Esophagus muscularis mucosa (tissue), 4 donors: ENCODE measurements at regions not wholly inside any gene's neighbourhood (a gene's known extent, or its start where the extent isn't known, plus 50 kb on each side); places are given as distances from the start of the nearest gene placed in this dataset.
A peak's percentile ranks its signal among the peaks of the same experiment; 100 is the strongest.

Experiments used
- DNase-seq: peaks from one replicate; pipeline ENCODE4 v3.0.0-alpha.2; 2017; ENCODE audit errors: extremely low spot score
- H3K27ac ChIP-seq, 4 donors: fragments of 200-600 bp; sonication (generic); replicated peaks in 1 of 4; 1 replicate in 3 of 4; 2 replicates in 1 of 4; pipeline ENCODE4 v1.5.1; 2016 to 2019; ENCODE audit warnings: mild to moderate bottlenecking in 1 of 4
- H3K27me3 ChIP-seq, 4 donors: fragments of 200-600 bp; sonication (generic); one replicate each; pipeline versions ENCODE4 v1.5.1 to v1.6.0; 2016 to 2019
- H3K36me3 ChIP-seq, 4 donors: fragments of 200-600 bp; sonication (generic); one replicate each; pipeline ENCODE4 v1.5.1; 2016 to 2019
- H3K4me1 ChIP-seq, 4 donors: fragments of 200-600 bp; sonication (generic); one replicate each; pipeline ENCODE4 v1.5.1; 2016 to 2019
- H3K4me3 ChIP-seq, 4 donors: fragments of 200-600 bp; sonication (generic); 1 replicate in 2 of 4; 2 replicates in 2 of 4; pipeline ENCODE4 v1.5.1; 2016 to 2019; ENCODE audit warnings: mild to moderate bottlenecking in 4 of 4, moderate library complexity in 1 of 4
- H3K9me3 ChIP-seq, 4 donors: fragments of 200-600 bp; sonication (generic); 1 replicate in 3 of 4; 2 replicates in 1 of 4; pipeline ENCODE4 v1.5.1; 2016 to 2019
- EP300 ChIP-seq: sonication (generic); formaldehyde crosslinking; IDR thresholded peaks from one replicate; pipeline ENCODE4 v1.6.1; 2017; ENCODE audit warnings: antibody characterized with exemption
- POLR2A ChIP-seq: fragments of 450-650 bp; IDR thresholded peaks from one replicate; pipeline ENCODE4 v1.6.1; 2017; ENCODE audit warnings: antibody characterized with exemption, moderate library complexity, mild to moderate bottlenecking, low read depth
- POLR2AphosphoS5 ChIP-seq, 2 donors: sonication (generic); formaldehyde crosslinking; IDR thresholded peaks; one replicate each; pipeline ENCODE4 v1.6.1; 2017; ENCODE audit warnings: antibody characterized with exemption in 2 of 2
- WGBS: methylation state at CpG from one replicate; pipeline ENCODE4 v1.1.5; 2018; 5-methylcytosine and 5-hydroxymethylcytosine counted together
- intact Hi-C: fragments of 100-400 bp; cut with DNase I; formaldehyde crosslinking; loops from one replicate; pipeline ENCODE4 v1.15.1; 2023
- TF ChIP-seq, protein P1 (sequence below), 3 experiments: fragments of 200-600 bp in 2 of 3; fragments of 450-650 bp in 1 of 3; sonication (generic) in 2 of 3; IDR thresholded peaks; one replicate each; pipeline ENCODE4 v1.5.1; 2017 to 2019; ENCODE audit warnings: antibody characterized with exemption in 3 of 3, mild to moderate bottlenecking in 2 of 3, moderate library complexity in 1 of 3

DNA sequence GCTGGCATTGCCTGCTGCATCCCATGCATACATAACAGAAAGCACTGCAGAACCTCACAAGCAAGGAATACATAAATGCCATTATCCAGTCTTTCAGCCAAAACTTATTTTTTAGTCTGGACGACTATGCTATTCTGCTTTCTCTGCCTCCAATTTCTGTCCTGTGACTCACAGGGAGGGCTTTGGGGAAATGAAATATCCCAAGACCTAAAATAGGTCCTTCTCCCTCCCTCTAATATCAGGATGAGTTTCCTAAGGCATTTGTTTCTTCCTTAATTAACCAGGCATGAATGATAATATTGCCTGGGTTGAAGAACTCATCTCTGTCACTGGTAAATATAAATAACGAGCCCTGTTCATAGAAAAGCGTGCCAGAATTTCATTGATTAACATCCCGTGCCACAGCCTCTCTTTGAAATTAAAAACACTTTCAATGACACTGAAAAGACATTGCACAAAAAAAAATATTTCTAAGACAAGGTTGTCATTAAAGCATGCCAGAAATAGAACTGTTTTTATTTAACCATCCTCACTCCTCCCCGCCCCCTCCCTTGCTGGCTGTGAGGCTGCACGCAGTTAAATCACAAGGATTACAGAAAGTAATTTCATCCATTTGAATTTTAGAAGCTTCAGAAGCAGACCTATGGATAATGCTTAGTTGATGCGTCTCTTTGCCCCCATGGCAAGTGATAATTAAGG is 103.0 kb upstream of the ANKRD1 start:
- intact Hi-C loops = no loop called here
- DNase-seq = no peak
- H3K4me1 ChIP-seq = peaks cover 6 to 14% (median 11%) of the 10 kb centered on the region in 4 donors
- 73% methylated on average over 7 of the region's 7 CpGs for WGBS
- TF ChIP-seq, protein P1, sequence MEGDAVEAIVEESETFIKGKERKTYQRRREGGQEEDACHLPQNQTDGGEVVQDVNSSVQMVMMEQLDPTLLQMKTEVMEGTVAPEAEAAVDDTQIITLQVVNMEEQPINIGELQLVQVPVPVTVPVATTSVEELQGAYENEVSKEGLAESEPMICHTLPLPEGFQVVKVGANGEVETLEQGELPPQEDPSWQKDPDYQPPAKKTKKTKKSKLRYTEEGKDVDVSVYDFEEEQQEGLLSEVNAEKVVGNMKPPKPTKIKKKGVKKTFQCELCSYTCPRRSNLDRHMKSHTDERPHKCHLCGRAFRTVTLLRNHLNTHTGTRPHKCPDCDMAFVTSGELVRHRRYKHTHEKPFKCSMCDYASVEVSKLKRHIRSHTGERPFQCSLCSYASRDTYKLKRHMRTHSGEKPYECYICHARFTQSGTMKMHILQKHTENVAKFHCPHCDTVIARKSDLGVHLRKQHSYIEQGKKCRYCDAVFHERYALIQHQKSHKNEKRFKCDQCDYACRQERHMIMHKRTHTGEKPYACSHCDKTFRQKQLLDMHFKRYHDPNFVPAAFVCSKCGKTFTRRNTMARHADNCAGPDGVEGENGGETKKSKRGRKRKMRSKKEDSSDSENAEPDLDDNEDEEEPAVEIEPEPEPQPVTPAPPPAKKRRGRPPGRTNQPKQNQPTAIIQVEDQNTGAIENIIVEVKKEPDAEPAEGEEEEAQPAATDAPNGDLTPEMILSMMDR (IDR thresholded peaks at IDR 0.05) = no peak
- no peak for TF ChIP-seq POLR2A
- no peak for TF ChIP-seq EP300
- TF ChIP-seq POLR2AphosphoS5 (IDR thresholded peaks at IDR 0.05) = no peak
- no peak overlapping the region for H3K4me3 ChIP-seq
- no peaks in the 10 kb centered on the region for H3K36me3 ChIP-seq
- no peaks in the 10 kb centered on the region for H3K27me3 ChIP-seq
- H3K9me3 ChIP-seq = no peaks in the 10 kb centered on the region
- peak overlapping the region in 3 of 4 donors; percentile 6 to 24 (median 21) for H3K27ac ChIP-seq

DNA sequence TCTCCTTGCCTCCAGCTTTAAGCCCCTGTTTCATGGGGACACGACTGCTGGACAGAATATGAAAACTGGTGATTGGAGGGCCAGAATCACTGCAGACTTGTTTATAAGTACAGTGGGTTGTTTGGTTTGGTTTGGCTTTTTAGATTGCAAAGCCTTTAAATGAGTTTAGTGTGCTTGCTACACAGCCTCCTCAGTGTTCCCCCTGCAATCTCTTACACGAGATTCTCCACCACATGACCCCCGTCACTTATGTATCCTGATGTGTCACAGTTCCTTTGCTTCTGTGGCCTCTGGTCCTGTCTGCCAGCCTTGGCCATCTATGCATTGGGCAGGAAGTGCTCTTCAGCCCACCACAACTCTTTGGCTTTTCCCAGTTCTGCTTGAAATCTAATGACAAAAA is 103.7 kb upstream of the ANKRD1 start:
- intact Hi-C loops = no loop called here
- no peak for TF ChIP-seq POLR2AphosphoS5 (IDR thresholded peaks at IDR 0.05)
- no peak for TF ChIP-seq POLR2A
- TF ChIP-seq, protein P1 (IDR thresholded peaks at IDR 0.05) = no peak
- TF ChIP-seq EP300 = no peak
- Histone ChIP-seq H3K36me3 (no peaks in the 10 kb centered on the region), H3K27me3 (no peaks in the 10 kb centered on the region), H3K4me1 (peaks cover 6 to 14% (median 11%) of the 10 kb centered on the region in 4 donors), H3K27ac (no peak overlapping the region), H3K9me3 (no peaks in the 10 kb centered on the region), H3K4me3 (no peak overlapping the region)
- DNase-seq = no peak
- WGBS = 87% methylated on average over 3 of the region's 3 CpGs

DNA sequence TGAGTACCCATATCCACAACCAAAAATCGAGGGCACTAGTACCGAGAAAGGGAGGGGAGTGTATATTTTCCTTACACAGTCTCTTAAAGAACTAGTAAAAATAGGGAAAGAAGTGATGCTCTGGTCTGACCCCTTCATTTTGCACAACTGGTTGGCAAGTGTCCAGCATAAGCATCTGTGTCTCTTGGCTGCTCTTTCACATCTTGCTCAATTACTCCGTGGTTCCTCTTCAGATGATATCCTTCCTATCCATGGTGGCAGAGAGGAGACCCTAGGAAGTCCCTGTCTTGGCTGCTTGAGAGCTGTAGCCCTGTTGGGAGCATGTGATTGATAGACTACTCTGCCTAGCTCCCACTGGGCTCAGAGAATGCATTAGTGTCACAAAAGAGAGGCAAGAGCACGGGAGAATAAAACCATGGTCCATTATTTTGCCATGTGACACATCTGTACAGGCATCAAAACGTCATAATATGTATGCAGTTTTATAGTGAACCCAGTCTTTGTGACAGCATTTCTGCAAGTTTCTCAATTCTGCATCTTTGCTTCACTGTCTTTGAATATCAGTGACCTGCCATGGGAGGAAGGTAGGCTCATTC is 111.8 kb upstream of the ANKRD1 start:
- Histone ChIP-seq H3K27ac (no peak overlapping the region), H3K4me3 (no peak overlapping the region), H3K4me1 (peaks cover 10 to 21% (median 12%) of the 10 kb centered on the region in 4 donors), H3K36me3 (no peaks in the 10 kb centered on the region), H3K27me3 (no peaks in the 10 kb centered on the region), H3K9me3 (no peaks in the 10 kb centered on the region)
- intact Hi-C loops = loop anchor here (5.0 kb wide), 1 partner anchor 105 kb away; no protein-coding TSS in a partner anchor
- WGBS = 59% methylated on average over 5 of the region's 5 CpGs
- no peak for DNase-seq
- TF ChIP-seq POLR2A (no peak), POLR2AphosphoS5 (IDR thresholded peaks at IDR 0.05) (no peak), EP300 (no peak)
- TF ChIP-seq, protein P1 (IDR thresholded peaks at IDR 0.05) = no peak

DNA sequence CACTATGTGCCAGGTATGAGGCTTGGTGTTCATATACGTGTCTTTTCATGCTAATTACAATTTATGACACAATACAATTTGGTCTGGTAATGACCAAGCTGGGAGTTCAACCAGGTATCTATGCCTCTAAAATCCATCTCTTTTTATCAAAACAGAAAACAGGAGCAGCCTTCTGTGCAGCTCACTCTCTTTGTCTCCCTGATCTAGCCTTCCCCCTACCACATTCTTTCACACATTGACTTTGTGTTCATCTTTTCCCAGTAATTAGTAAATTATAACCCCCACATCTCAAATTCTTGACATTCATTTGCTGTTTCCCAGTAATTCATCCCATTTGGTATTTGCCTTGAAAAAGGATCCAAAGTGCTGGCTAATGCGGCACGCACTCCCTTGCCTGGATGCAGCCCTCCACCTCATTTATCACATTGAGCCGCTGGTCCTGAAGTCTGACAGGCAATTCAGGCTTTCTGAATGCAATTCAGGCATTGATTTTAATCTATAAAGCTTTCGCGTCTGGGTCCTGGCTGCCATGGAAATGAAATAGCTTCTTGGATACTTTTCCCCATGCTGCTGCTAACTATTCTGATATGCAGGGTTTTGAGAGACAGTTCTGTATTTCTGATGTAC is 112.5 kb upstream of the ANKRD1 start:
- 88% methylated on average over 6 of the region's 6 CpGs for WGBS
- intact Hi-C loops = loop anchor here (5.0 kb wide), 1 partner anchor 104 kb away; no protein-coding TSS in a partner anchor

More for the DNA sequence above, 112.5 kb upstream of the ANKRD1 start:
- DNase-seq = no peak
- no peaks in the 10 kb centered on the region for H3K27me3 ChIP-seq
- H3K36me3 ChIP-seq = no peaks in the 10 kb centered on the region
- H3K4me3 ChIP-seq = no peak overlapping the region
- no peak for TF ChIP-seq POLR2A
- no peak for TF ChIP-seq POLR2AphosphoS5 (IDR thresholded peaks at IDR 0.05)
- no peak for TF ChIP-seq EP300
- TF ChIP-seq, protein P1 (IDR thresholded peaks at IDR 0.05) = no peak
- H3K27ac ChIP-seq = no peak overlapping the region
- H3K9me3 ChIP-seq = no peaks in the 10 kb centered on the region
- H3K4me1 ChIP-seq = peaks cover 10 to 21% (median 12%) of the 10 kb centered on the region in 4 donors
